NCI-H2029 treated with DMSO at 0.1 percent for 48 hours (cell line): ENCODE measurements at regions not wholly inside any gene's neighbourhood (a gene's known extent, or its start where the extent isn't known, plus 50 kb on each side); places are given as distances from the start of the nearest gene placed in this dataset.

Source experiments
- DNase-seq: peaks from one replicate; lab custom pipeline; 2025; lab: John Stamatoyannopoulos, UW

DNA sequence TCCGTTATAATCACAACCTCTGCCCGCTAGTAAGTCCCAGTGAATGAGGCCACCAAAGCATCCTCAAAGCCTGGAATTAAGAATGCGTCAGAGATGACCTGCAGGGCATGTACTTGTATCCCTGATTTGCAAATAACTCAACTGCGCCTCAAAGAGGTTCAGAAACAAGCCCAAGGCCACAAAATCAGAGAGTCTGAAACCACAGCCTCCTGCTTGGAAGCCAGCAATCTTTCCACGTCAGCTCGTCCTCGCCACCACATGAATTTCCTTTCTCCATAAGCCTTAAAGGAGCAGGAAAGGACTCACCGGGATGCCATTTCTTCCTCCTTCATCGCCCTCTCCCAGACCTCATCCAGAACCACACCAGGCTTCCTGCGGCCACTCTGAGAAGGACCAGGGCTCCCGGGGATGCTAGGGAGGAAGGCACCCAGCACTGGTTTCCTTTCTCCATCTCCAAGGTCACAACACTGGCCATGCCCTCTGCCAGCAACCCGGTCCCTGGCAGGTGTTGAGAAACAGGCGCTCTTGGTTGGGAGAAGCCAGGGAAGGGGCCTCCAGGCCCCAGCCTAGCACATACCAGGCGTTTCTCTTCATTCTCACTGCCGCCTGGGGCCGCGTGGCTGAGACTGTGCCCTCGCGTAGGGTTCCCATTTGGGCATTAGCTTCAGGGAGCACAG lies 191.2 kb upstream of the DIO3 start:
- no peak for DNase-seq

DNA sequence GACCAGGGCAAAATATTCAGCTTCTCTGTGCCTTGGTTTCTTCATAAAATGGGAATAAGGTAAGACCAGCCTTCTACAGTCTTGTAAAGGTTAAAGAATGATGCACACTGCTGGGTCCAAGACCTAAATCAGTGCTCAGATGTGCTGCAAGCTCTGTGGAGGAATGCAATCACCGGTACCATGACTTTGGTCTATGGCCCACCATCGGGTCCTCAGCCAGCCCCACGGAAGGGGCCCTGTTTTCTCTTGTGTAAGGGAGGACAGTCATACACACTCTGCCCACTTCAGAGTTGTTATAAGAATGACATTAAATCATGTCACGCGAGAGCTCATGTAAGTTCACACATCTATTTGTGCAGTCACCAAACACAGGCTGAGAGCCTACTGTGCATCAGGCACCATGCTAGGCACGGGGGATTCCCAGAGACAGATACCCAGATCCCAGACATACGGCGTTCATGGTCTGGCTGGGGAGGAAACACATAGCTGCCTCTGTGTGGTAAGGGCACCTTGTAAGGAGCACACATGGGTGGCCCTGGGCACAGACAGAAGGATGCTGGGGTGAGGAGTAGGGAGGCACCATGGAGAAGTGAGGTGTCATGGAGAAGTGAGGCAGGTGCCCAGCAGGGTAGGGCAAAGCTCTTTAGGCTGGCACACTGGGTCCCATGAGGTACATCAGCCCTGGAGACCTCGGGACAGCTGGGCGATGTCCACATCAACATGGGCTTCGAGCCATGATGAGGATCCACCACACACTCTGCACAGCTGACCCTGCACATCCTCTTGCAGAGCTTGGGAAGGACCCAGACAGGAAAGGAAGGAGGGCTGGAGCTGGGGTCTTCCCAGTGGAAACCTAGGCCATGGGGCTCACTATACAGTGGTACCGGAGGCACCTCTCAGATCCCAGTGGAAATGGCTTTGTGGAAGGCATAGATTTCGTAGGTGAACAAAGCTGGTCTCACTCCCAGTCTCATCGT lies 190.4 kb upstream of the DIO3 start:
- no peak for DNase-seq

DNA sequence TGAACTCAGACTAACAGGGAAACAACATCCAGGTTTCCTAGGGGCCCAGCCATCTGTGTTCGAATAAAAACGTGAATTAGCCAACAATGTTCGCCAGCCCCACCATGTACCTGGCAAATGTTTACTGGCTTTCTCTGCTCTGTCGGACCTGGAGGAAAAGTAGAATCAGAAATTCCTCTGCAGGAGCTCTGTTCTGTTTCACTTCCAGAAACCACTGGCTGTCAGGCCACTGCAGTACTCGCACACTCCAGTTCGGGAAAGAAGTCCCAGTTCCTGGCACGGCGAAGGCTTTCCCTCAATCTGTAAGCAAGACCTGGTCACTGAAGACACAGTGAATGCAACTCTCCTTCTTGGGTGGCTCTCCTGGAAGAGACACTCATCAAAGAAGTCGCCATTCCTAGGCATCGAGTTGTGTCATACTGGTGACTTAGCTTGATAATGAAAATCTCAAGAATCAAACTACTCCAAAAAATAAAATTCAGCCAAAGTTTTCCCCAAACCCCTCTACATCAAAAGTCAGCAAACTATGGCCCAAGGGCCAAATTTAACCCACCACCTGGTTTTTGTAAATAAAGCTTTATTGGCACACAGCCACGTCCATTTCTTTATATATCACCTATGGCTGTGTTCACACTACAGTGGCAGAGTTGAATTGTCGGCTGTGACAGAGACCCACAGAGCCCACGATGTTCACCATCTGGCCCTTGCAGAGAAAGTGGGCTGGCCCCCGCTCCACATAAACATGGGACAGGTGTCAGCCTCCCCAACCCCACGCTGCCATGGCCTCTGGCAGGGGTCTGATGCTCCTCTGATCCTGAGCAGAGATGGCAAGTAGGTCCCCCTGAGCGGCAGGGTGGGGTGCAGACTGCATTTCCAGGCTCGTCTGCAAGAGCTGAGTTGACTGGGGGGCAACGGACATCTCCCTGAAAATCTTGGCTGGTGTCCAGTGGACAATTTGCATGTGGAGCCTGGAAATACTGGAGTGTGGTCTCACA lies 189.2 kb upstream of the DIO3 start:
- DNase-seq = no peak

DNA sequence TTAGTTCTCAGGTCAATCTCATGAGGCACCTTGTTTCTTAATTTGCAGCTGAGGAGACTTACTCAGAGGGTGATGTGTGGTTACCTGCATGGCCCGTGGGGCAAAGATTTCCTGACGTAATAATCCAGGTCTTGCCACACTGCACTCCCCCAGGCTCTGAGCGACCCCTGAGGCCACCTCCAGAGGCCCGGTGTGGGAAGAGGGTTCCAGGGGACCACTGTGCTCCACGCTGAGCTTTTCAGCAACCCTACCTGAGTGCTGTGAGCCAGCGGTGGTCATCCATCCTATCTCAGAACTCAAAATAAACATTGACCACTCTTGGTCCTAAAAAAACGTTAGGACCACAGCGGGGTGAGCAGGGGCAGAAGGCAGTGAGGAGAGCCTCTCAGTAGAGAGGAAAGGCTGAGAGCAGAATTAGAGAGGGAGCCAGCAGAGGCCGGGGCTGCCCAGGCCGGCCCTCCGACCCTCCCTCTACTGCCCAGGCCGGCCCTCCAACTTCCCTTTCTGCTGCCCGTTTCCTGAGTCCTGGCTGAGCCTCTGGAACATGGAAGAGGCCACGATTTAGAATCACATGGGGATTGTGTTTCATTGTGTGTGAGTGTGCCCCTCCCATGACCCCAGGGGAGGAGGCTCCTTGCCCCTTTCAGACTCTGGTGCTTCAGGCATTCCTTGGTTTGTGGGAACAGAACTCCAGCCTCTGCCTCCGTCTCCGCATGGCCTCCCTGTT lies 188.2 kb upstream of the DIO3 start:
- DNase-seq = no peak

DNA sequence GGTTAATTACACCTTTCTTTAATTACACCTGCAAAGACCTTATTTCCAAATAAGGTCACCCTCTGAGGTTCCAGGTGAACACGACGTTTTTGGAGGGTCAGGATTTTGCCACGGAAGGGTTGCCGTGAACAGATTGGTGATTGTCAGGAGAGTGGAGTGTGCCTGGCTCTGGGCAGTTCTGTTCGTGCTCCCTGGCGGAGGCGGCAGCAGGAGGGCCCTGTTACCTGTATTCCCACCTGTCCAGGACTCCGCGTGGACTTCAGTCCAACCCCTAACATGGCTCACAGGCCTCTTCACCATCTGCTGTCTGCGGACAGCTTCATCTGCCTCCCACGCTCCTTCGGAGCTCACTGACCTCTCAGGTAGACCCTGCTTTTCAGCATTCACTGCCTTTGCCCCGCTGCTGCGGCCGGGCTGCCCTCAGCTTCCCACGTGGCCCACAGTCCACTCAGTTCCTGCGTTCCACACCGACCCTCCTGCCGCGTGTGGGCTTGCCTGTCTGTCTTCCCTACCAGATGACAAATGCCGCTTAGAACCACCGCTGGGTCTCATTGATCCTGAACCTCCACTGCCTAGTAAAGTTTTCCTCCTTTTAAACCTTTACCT lies 187.5 kb upstream of the DIO3 start:
- no peak for DNase-seq

DNA sequence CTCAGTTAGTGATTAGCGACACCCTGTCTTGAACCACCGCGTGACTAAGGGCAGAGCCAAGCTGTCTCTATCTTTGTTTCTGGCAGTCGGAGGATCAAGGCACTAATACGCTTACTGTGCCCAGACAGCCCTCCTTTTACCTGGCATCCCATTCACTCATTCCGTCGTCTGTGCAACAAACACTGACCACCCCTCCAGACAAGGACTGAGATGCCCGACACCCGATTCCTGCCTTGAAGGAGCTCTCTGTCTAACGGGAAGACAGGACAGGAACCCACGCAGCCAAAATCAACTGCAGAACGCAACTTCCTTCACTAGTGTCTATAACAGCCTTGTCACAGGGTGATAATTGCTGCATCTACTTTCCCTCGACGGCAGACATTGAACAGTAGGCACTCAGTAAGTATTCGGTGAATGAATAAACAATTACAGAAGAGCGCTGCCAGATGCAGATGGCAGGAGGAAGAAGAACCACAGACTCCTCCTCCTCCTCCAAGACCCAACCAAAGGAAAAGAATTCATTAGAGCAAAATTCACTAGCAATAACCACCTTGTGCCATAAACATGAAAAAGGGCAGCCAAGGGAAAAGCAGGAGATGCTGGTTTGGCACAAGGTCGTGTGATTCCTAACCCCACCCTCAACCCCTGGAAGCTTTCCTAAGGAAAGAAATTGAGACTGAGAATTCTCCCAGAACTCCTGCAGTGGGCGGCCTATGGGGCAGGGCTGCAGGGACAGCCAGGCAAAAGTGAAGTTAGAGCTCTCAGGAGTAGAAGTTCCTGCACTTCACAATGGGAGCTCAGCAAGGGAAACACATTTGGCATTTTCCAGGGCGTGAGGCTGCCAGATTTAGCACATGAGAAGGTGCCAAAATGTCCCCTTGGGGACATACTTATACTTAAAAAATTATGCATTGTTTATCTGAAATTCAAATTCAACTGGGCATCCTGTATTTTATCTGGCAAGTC lies 186.6 kb upstream of the DIO3 start:
- DNase-seq = no peak

DNA sequence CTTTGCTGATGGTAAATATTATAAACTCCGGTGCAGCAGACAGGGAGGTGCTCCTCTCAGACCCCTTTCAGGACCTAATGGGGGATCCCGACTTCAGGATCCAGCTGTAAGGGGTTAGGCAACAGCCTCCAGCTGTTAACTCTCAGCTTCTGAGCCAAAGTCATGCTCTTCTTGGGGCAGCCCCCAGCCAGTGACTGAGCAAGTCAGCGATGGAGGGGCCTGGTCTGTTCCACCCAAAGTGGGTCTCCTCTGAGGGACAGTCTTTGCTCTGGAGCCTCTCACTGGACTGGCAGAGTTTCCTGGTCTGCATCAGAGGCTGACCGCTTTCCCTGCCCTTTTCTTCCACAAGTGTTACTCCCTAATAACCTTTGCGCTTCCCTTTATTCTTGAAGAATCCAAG lies 184.2 kb upstream of the DIO3 start:
- no peak for DNase-seq

DNA sequence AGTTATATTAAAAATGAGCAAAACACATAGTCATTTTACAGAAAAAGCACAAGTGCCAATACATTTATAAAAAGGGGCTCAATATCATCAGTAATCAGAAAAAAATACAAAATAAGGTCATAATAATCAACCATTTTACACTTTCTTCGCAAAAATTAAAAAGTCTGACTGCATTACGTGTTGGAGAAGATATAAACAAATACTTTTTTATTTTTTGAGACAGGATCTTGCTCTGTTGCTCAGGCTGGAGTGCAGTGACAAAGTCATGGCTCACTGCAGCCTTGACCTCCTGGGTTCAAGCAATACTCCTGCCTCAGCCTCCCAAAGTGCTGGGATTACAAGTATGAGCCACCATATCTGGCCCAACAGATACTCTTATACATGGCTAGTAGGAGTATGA lies 181.5 kb upstream of the DIO3 start:
- no peak for DNase-seq

DNA sequence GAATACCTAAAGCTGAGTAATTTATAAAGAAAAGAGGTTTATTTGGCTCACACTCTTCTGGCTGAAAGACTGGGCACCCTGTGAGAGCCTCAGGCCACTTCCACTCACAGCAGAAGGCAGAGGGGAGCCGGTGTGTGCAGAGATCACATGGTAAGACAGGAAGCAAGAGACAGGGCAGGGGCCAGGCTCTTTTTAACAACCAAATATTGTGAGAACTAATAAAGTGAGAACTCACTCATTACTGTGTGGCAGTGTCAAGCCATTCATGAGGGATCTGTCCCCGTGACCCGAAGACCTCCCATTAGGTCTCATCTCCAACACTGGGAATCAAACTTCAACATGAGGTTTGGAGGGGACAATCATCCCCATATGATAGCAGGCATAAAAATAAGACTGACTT lies 180.8 kb upstream of the DIO3 start:
- DNase-seq = no peak

DNA sequence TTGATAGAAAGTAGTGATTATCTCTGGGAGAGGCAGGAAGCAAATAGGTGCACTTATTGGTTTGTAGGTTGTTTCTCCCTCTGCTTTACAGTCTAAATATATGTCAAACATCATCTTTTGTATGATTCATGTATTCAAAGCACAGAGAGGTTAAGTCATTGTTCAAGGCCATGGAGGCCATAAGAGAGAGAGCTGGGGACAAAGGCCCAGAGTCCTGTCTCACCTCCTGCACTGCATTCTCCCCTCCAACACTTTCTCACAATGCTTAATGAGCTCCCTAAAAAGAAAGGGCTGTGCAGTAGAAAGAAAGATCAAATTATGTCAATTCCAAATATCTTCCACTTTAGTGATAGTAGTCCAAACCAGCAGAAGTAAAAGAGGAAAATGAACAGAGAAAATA lies 180.4 kb upstream of the DIO3 start:
- no peak for DNase-seq

DNA sequence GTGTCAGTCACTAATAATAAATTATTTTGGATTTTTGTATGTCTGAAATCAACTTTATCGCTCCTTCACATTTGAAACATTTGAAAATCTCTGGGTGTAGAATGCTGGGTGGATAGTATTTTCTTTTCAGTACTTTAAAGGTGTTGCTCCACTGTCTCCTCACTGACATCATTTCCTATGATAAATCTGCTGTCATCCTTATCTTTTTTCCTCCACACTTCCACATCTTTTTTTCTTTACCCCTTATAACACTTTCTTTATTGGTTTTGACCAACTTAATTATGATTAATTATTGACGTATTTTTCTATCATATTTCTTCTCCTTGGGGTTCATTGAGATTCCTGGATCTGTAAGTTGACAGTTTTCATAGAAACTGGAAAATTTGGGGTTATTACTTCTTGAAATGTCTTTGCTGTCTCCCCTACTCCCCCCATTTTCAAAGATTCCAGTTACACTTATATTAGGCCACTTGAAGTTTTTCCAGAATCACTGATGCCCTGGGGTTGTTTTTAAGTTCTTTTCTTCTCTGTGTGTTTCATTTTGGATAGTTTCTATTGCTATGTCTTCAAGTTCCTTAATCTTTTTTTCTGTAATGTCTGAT lies 177.5 kb upstream of the DIO3 start:
- no peak for DNase-seq

DNA sequence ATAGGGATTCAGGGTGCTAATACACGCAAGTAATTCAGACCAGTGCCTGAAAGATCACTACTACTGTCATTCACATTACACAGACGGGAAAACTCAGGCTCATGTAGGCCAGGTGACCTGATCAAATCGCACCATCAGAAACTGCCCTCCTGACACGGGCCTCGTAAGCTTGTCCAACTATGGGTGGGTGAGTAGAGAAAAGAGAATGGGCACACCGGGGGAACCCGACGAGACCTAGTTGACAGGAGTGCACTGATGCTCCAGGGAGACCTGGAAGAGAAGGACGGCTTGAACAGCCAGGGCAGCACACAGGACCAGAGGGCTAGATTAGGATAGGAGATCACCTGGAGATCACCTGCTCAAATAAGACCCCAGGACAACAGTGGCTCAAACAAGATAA lies 166.9 kb upstream of the DIO3 start:
- DNase-seq = no peak

DNA sequence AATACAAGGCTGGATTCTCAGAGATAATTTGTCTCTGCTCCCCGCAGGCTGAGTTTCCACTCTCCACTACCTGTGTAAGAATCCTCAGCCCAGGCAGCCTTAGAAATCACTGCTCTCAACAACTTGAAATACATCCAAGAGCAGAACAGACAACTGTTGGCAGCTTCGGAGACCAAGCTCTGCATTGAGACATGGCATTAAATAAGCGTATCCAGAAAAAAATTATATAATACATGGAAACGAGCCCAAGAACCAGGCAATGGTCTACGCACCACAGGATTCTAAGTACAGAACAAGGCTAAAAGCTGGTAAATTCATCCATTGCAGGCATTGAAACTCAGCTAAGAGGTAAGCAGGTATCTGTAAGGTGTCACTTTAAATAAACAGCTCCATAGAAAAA lies 165.5 kb upstream of the DIO3 start:
- no peak for DNase-seq

DNA sequence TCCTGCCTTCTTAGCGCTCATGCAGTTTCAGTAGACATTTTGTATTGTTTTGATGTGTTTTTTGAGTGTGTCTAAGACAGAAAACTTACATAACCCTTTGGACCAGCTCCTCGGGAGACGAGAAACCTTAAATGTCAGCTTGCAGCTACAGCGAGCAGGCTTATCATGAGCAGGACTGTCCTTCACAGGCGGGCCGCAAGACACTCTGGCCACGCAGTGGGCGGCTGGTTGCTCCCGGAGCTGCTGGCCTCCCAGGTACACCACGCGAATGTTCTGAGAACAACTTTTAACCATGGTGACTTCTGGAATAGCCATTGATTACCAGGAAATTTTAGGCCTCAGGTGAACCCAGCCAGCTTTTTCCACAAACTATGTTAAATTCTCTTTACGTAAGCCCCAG lies 164.1 kb upstream of the DIO3 start:
- no peak for DNase-seq

DNA sequence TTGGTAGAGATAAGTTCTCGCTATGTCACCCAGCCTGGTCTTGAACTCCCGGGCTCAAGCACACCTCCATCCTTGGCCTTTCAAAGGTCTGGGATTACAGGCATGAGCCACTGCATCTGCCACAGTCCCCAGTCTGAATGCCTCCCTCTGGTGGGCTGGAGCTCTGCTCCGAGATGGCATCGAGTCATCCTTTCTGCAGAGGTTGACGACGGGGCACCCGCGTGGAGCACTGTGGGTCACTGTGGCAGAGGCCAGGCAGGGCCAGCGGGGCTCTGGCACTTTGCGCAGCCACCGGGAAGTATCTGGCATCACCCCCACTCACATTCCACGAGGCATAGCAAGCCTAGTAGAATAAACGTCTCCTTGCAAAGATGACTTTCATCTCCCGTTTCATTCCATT lies 163.3 kb upstream of the DIO3 start:
- DNase-seq = no peak

DNA sequence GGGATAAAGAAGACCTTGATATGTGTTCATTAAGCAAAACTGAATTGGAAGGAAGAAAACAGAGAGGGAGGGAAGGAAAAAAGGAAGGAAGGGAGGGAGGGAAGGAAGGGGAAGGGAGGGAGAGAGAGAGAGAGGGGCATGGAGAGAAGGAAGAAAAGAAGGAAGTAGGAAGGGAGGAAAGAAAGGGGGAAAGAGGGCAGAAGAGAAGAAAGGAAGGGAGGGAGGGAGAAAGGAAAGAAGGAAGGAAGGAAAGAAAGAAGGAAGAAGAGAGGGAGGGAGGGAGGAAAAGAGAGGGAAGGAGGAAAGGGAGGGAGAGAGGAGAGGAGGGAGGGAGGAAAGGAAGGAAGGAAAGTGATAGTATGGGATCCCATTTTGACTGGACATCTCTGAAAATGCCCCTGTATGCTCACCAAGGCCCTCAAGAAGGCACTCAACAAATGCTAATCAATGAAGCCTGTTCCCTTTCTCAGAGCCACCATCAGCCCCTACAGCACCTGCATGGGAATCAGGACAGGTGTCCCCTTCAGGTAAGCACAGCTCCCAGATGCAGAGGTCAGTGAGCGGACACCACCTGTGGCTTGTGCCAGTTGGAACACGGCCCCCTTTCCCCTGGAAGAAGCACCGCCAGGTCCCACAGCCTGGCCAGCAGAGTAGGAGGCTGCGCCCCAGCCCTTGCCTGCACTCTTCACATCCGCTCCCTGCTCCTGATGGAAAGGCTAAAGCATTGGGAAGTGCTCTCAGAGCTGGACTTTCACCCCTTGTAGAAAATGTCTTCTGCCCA lies 161.4 kb upstream of the DIO3 start:
- no peak for DNase-seq

DNA sequence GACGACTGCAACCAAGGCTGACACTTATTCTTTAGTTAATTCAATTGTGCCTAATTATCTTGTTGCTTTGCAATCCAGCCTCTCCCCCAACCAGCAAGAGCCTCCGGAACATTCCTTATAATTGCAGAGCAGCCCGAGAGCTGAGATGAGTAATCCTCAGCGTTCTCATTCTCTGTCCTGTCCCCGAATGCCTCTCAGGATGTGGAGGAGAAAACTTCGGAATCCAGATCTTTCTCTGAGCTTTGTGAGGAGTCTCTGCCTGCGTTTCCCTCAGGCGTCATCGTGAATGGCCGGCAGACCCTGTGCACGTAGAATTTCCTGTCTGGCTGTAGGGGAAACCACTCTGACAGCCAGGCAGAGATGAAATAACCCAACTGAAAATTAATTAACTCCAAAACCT lies 160.5 kb upstream of the DIO3 start:
- DNase-seq = no peak

DNA sequence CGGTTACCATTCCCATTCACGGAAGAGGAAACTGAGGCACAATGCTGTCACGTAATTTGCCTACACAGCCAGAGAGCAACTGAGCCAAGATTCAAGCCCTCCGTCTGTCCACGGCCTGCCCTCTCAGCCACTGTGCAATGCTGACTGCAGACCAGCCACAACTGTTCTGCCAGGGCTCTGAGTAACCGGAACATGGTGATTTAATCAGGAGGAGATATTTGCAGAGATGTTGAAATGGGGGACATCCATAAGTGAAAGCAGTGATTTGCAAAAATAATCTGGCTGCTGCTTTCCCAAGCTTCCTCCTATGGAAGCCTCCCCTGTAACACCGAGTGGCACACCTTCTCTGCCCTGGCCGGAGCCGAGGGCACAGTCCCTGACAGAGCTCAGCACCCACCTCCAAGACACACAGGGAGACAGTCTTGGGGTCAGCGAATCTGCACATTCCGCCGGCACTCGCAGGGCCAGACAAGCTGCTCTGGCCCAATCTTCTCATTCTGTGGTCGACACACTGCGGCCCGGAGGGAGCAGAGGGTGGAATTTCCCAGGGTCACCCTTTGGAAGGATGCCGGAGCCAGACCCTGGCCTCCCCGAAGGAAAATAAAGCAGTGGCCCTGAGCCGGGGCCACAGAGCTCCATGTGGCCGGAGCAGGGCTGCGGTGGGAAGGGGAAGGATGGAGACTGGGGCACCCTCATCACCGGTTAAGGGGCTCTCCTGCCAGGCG lies 158.2 kb upstream of the DIO3 start:
- DNase-seq = no peak
